Spleen (tissue), 7 donors: ENCODE measurements at regions not wholly inside any gene's neighbourhood (a gene's known extent, or its start where the extent isn't known, plus 50 kb on each side); places are given as distances from the start of the nearest gene placed in this dataset.
"Not testable (repeated sequence)": the region's sequence is repeated elsewhere in the genome, so short reads cannot be mapped to it uniquely, and the experiment has no call there.

Experiments used
- POLR2A ChIP-seq, 3 donors: fragments of 450-650 bp; IDR thresholded peaks; one replicate each; pipeline ENCODE4 v1.5.1; 2017; ENCODE audit warnings: antibody characterized with exemption in 3 of 3, mild to moderate bottlenecking in 1 of 3
- POLR2AphosphoS5 ChIP-seq, 3 donors: sonication (generic); formaldehyde crosslinking; IDR thresholded peaks; one replicate each; pipeline ENCODE4 v1.5.1; 2017; ENCODE audit warnings: antibody characterized with exemption in 3 of 3
- TF ChIP-seq, protein P1 (sequence below), 11 experiments: fragments of 200-600 bp in 7 of 11; fragments of 450-650 bp in 4 of 11; sonication (generic) in 4 of 11; IDR thresholded peaks in 8 of 11; conservative IDR thresholded peaks in 3 of 11; 1 replicate in 7 of 11; 2 replicates in 4 of 11; pipeline versions ENCODE4 v1.4.0 to v1.8.0; 2016 to 2021; ENCODE audit warnings: antibody characterized with exemption in 11 of 11, inconsistent platforms in 4 of 11, mild to moderate bottlenecking in 1 of 11
- donor health status: DM: no; HTN: no; CAD: no; lungs with moderate emphysema.
- donor health status: DM: no; HTN: no; CAD: no.
- donor health status: DM: no; HTN: no; CAD: no.

DNA sequence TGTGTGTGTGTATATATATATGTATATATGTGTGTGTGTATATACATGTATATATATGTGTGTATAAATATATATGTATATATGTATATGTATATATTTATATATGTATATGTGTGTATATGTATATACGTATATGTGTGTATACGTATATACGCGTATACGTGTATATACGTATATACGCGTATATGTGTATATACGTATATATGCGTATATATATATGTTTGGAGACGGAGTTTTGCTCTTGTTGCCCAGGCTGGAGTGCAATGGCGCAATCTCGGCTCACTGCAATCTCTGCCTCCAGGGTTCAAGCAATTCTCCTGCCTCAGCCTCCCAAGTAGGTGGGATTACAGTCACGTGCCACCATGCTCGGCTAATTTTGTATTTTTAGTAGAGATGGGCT lies 212.6 kb downstream of the KCNJ2 start:
- TF ChIP-seq, protein P1, sequence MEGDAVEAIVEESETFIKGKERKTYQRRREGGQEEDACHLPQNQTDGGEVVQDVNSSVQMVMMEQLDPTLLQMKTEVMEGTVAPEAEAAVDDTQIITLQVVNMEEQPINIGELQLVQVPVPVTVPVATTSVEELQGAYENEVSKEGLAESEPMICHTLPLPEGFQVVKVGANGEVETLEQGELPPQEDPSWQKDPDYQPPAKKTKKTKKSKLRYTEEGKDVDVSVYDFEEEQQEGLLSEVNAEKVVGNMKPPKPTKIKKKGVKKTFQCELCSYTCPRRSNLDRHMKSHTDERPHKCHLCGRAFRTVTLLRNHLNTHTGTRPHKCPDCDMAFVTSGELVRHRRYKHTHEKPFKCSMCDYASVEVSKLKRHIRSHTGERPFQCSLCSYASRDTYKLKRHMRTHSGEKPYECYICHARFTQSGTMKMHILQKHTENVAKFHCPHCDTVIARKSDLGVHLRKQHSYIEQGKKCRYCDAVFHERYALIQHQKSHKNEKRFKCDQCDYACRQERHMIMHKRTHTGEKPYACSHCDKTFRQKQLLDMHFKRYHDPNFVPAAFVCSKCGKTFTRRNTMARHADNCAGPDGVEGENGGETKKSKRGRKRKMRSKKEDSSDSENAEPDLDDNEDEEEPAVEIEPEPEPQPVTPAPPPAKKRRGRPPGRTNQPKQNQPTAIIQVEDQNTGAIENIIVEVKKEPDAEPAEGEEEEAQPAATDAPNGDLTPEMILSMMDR (IDR thresholded peaks at IDR 0.05 in 8 of 11, conservative IDR thresholded peaks at IDR 0.05 in 3 of 11): not testable (repeated sequence)
- not testable (repeated sequence) for TF ChIP-seq POLR2AphosphoS5, POLR2A (IDR thresholded peaks at IDR 0.05)
